Esophagus (tissue), 2 donors: ENCODE measurements at regions not wholly inside any gene's neighbourhood (a gene's known extent, or its start where the extent isn't known, plus 50 kb on each side); places are given as distances from the start of the nearest gene placed in this dataset.

ENCODE experiments used
- H3K27ac ChIP-seq, 2 donors: one replicate each; pipeline ENCODE4 v1.5.1; 2013; ENCODE audit warnings: low read depth in 2 of 2, mild to moderate bottlenecking in 2 of 2, inconsistent platforms in 1 of 2, low read length in 1 of 2, moderate library complexity in 1 of 2
- H3K27me3 ChIP-seq, 2 donors: one replicate each; pipeline ENCODE4 v1.6.1; 2013; ENCODE audit warnings: low read length in 2 of 2, control low read depth in 1 of 2, mild to moderate bottlenecking in 1 of 2; ENCODE audit not compliant: insufficient read depth in 2 of 2, control insufficient read depth in 1 of 2
- H3K36me3 ChIP-seq, 2 donors: one replicate each; pipeline ENCODE4 v1.6.1; 2013; ENCODE audit warnings: low read length in 1 of 2; ENCODE audit not compliant: control insufficient read depth in 2 of 2, insufficient read depth in 2 of 2
- H3K4me1 ChIP-seq, 2 donors: one replicate each; pipeline ENCODE4 v1.6.1; 2013; ENCODE audit warnings: low read length in 1 of 2; ENCODE audit not compliant: control insufficient read depth in 2 of 2, insufficient read depth in 2 of 2
- H3K4me3 ChIP-seq, 2 donors: one replicate each; pipeline ENCODE4 v1.5.1; 2013; ENCODE audit warnings: low read length in 2 of 2, mild to moderate bottlenecking in 2 of 2, low read depth in 1 of 2, moderate library complexity in 1 of 2
- H3K9me3 ChIP-seq, 2 donors: one replicate each; pipeline ENCODE4 v1.6.1; 2013; ENCODE audit warnings: mild to moderate bottlenecking in 2 of 2, low read depth in 1 of 2, low read length in 1 of 2, moderate library complexity in 1 of 2; ENCODE audit not compliant: control insufficient read depth in 2 of 2, insufficient read depth in 1 of 2
- WGBS, 2 donors: extraction: QIAGEN DNeasy Blood & Tissue Kit; methylation state at CpG; one replicate each; pipeline ENCODE4 v1.1.7; 2013; 5-methylcytosine and 5-hydroxymethylcytosine counted together
- donor health status: healthy with polysubstance abuse.
- donor health status: Bipolar disorder and iron deficiency.

- no peak overlapping the region for H3K27ac ChIP-seq
- no peaks in the 10 kb centered on the region for H3K27me3 ChIP-seq
- WGBS, 2 donors, result 75 to 83% methylated on average over 1 of the region's 1 CpG
- H3K36me3 ChIP-seq, result no peaks in the 10 kb centered on the region
- no peak overlapping the region for H3K4me3 ChIP-seq
- no peaks in the 10 kb centered on the region for H3K4me1 ChIP-seq
- H3K9me3 ChIP-seq, result no peaks in the 10 kb centered on the region
These were observed 550.9 kb upstream of the LCORL start for GRCh38 chr4:18572481-18572880.

- no peak overlapping the region for H3K4me3 ChIP-seq
- H3K27ac ChIP-seq, result no peak overlapping the region
- H3K27me3 ChIP-seq, result no peaks in the 10 kb centered on the region
- H3K9me3 ChIP-seq, result no peaks in the 10 kb centered on the region
- no peaks in the 10 kb centered on the region for H3K36me3 ChIP-seq
- whole genome bisulfite sequencing, 2 donors, result 44 to 76% methylated on average over 2 of the region's 2 CpGs
- no peaks in the 10 kb centered on the region for H3K4me1 ChIP-seq
These were observed 549.8 kb upstream of the LCORL start for GRCh38 chr4:18571301-18571761.

- H3K9me3 ChIP-seq, result no peaks in the 10 kb centered on the region
- no peak overlapping the region for H3K27ac ChIP-seq
- no peaks in the 10 kb centered on the region for H3K27me3 ChIP-seq
- H3K4me3 ChIP-seq, result no peak overlapping the region
- H3K36me3 ChIP-seq, result no peaks in the 10 kb centered on the region
- no peaks in the 10 kb centered on the region for H3K4me1 ChIP-seq
- 70 to 82% methylated on average over 3 of the region's 3 CpGs for WGBS, 2 donors
These were observed 548.8 kb upstream of the LCORL start for GRCh38 chr4:18570370-18570769.

- no peaks in the 10 kb centered on the region for H3K27me3 ChIP-seq
- no peak overlapping the region for H3K4me3 ChIP-seq
- H3K36me3 ChIP-seq, result no peaks in the 10 kb centered on the region
- 28 to 33% methylated on average over 2 of the region's 2 CpGs for WGBS, 2 donors
- no peaks in the 10 kb centered on the region for H3K9me3 ChIP-seq
- H3K4me1 ChIP-seq, result no peaks in the 10 kb centered on the region
- H3K27ac ChIP-seq, result no peak overlapping the region
These were observed 547.0 kb upstream of the LCORL start for GRCh38 chr4:18568600-18568999.

GRCh38 chr4:18566970-18567799 is 545.6 kb upstream of the LCORL start:
- Histone ChIP-seq H3K4me1 (no peaks in the 10 kb centered on the region), H3K27ac (no peak overlapping the region), H3K27me3 (no peaks in the 10 kb centered on the region), H3K36me3 (no peaks in the 10 kb centered on the region), H3K9me3 (no peaks in the 10 kb centered on the region), H3K4me3 (no peak overlapping the region)
- 73 to 82% methylated on average over 9 of the region's 9 CpGs for WGBS, 2 donors

GRCh38 chr4:18559492-18559891 is 537.9 kb upstream of the LCORL start:
- Histone ChIP-seq H3K27ac (no peak overlapping the region), H3K9me3 (no peaks in the 10 kb centered on the region), H3K36me3 (no peaks in the 10 kb centered on the region), H3K4me1 (no peaks in the 10 kb centered on the region), H3K4me3 (no peak overlapping the region), H3K27me3 (no peaks in the 10 kb centered on the region)
- 84 to 89% methylated on average over 3 of the region's 3 CpGs for WGBS, 2 donors

- Histone ChIP-seq H3K27ac (no peak overlapping the region), H3K4me1 (no peaks in the 10 kb centered on the region), H3K36me3 (no peaks in the 10 kb centered on the region), H3K9me3 (peaks cover 0 to 2% of the 10 kb centered on the region in 2 donors), H3K27me3 (no peaks in the 10 kb centered on the region), H3K4me3 (no peak overlapping the region)
- WGBS, 2 donors, result 81 to 89% methylated on average over 1 of the region's 1 CpG
These were observed 534.8 kb upstream of the LCORL start for GRCh38 chr4:18556402-18556801.

- WGBS, 2 donors, result 70 to 78% methylated on average over 6 of the region's 6 CpGs
- H3K27ac ChIP-seq, result no peak overlapping the region
- no peaks in the 10 kb centered on the region for H3K36me3 ChIP-seq
- no peak overlapping the region for H3K4me3 ChIP-seq
- no peaks in the 10 kb centered on the region for H3K4me1 ChIP-seq
- H3K27me3 ChIP-seq, result no peaks in the 10 kb centered on the region
- H3K9me3 ChIP-seq, result no peaks in the 10 kb centered on the region
These were observed 518.8 kb upstream of the LCORL start for GRCh38 chr4:18540349-18540748.

- H3K27ac ChIP-seq, result no peak overlapping the region
- H3K4me3 ChIP-seq, result no peak overlapping the region
- H3K36me3 ChIP-seq, result no peaks in the 10 kb centered on the region
- no peaks in the 10 kb centered on the region for H3K27me3 ChIP-seq
- no peaks in the 10 kb centered on the region for H3K4me1 ChIP-seq
- H3K9me3 ChIP-seq, result no peaks in the 10 kb centered on the region
- WGBS, 2 donors, result 49 to 61% methylated on average over 2 of the region's 2 CpGs
These were observed 516.6 kb upstream of the LCORL start for GRCh38 chr4:18538121-18538520.

GRCh38 chr4:18536428-18536827 is 514.9 kb upstream of the LCORL start:
- Histone ChIP-seq H3K27me3 (no peaks in the 10 kb centered on the region), H3K27ac (no peak overlapping the region), H3K36me3 (no peaks in the 10 kb centered on the region), H3K4me3 (no peak overlapping the region), H3K9me3 (no peaks in the 10 kb centered on the region), H3K4me1 (no peaks in the 10 kb centered on the region)
- WGBS, 2 donors, result 67 to 81% methylated on average over 2 of the region's 2 CpGs
